ENCODE measurements at regions not wholly inside any gene's neighbourhood (a gene's known extent, or its start where the extent isn't known, plus 50 kb on each side); places are given as distances from the start of the nearest gene placed in this dataset.

GRCh38 chr2:118738524-118739308, 108.7 kb downstream of the EN1 start:
- DNase-seq (ENCODE audit: low read depth in 3 of 3) = no peak

DNA sequence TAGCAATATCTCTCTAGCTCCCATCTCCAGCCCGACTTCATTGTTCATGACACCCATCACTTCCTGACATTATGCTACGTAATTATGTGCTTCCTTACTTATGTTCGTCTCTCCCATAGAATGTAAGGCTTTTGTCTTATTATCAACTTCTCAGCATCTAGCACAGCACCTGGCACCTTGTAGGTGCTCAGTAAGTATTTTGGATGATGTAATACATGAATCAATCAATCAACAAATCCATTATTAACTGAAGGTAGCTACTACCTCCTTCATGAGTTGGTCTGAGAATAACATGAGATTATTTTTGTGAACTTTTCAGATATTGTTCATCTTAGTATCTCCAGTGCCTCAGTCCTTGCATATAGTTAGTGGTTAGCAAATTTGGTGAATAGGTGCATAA, 109.3 kb downstream of the EN1 start:
- no peak for DNase-seq (ENCODE audit: low read depth in 3 of 3)

- no peak for DNase-seq (ENCODE audit: low read depth in 3 of 3)
Observed at GRCh38 chr2:118737684-118738083, 109.8 kb downstream of the EN1 start.

- no peak for DNase-seq (ENCODE audit: low read depth in 3 of 3)
Observed at GRCh38 chr2:118732432-118732831, 115.0 kb downstream of the EN1 start.

- no peak for DNase-seq (ENCODE audit: low read depth in 3 of 3)
Observed at GRCh38 chr2:118731413-118731812, 116.0 kb downstream of the EN1 start.

DNA sequence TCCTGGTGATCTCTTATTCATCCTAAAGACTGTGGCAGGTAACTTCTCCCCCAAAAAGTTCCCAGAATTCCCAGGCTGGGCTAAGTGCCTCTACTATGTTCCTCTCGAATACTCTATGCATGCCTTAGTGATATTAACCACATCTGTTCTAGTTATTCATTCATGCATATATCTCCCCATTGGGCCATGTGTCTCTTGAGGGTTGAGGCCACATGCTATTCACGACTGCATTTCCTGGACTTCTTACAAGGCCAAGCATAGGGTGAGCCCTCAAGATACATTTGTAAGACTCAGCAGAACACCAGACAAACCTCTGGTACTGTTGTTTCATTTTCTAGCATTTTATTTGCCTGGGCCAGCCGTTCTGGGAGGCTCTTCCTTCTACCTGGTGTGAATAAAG, 117.0 kb downstream of the EN1 start:
- DNase-seq (ENCODE audit: low read depth in 3 of 3) = no peak

DNA sequence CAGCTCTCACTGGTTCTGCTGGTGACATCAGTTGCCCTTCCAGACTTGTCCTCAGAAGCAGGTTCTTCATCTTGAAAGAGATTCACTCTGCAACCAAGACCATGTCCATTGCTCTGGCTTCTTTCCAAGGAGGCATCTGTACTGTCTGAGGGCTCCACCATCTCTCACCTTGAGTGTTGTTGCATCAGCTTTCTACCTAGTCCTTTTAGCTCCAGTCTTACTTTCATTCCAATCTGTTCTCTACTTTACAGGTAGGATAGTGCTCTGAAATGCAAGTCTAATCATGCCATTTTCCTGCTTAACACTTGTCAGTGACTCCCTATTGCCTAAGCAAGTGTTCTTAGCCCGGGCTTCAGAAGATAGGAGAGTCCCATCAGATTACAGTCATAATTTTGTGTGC, 117.7 kb downstream of the EN1 start:
- no peak for DNase-seq (ENCODE audit: low read depth in 3 of 3)

- DNase-seq (ENCODE audit: low read depth in 3 of 3) = no peak
Observed at GRCh38 chr2:118728984-118729383, 118.5 kb downstream of the EN1 start.

GRCh38 chr2:118726821-118727220, 120.6 kb downstream of the EN1 start:
- DNase-seq (ENCODE audit: low read depth in 3 of 3) = no peak

GRCh38 chr2:118723394-118723793, 124.1 kb downstream of the EN1 start:
- no peak for DNase-seq (ENCODE audit: low read depth in 3 of 3)

DNA sequence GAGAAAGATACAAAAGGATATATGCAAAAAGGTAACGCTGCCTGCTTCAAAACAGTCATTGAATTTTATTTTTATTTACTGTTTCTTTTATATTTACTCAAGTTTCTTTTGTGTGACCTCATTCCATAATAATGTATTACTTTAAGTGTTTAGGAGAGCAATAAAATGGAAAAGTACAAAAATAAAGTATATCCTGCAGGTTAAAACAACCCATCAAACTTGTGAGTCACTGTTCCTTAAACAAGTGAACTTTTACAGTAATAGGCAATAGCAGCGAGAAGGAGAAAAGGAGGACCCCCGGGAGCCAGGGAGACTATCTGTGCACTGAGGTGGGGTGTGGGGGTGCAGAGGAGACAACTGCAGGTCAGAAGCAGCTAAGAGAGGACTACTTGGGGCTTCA, 124.5 kb downstream of the EN1 start:
- DNase-seq (ENCODE audit: low read depth in 3 of 3) = no peak

DNA sequence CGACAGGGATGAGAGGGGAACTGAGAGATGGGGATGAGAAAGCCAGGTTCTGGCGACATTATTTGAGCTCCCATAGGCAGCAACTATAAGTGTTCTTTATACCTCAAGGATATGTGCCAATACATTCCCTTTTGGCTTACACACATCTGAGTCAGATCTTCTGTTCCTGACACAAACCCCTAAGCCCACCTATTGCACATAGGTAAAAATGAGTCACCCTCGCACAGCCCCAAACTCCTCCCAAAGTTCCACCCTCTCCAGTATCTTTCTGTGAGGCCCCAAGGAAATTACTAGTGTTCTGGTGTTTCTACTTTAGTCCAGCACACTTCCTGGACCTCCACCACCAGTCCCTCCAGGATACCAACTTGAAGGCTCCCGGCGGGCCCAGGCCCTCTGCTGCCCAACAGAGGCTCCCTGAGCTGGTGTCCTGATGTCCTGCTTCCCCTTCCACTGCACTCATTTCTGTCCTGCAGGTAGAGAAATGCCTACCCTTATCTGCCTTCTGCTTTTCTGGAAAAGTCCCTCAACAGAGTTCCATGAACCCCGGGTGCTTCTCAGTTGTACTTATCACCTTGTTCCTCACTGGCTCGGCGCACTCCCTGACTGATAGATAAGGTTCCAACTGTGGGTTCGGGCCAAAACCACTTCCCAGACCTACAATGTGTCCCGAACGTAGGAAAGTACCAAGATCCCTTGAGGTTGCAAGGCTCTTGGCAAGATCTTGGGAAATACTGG, 125.5 kb downstream of the EN1 start:
- no peak for DNase-seq (ENCODE audit: low read depth in 3 of 3)

DNA sequence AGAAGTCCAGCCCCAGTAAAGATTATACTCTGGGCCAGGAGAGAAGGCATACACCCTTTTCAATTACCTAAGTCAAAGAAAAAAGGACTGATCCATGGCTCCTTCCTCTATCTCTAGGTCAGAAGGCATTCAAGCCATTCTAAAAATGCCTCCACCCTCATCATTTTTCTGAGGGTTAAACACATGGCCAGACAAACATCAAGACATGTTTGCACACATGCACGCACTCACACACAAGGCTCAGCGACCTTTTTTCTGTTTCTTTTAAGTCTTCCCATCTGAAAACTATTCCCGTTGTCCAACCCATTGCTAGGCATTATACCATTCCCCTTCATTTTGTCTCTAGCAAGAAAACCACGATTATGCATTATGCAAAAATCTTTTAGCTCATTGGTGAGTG, 126.6 kb downstream of the EN1 start:
- no peak for DNase-seq (ENCODE audit: low read depth in 3 of 3)

DNA sequence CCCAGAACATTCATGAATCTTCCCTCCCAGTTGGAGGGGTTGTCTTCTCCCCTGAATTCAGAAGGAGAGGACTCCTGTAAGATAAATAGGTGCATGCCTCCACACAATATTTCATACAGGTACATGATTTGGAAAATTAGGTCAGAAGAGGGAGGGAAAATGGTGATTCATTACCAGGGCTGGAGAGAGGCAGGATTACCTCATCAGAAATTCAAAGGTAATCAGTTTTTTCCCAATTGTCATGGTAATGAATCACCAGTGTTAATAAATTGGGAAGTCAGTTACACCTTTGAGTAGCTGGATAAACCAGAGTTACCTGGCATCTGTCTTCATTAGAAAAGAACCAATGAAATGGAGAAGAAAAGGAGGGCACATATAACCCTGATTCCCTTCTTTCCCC, 128.5 kb downstream of the EN1 start:
- no peak for DNase-seq (ENCODE audit: low read depth in 3 of 3)

GRCh38 chr2:118716102-118716501, 131.3 kb downstream of the EN1 start:
- no peak for DNase-seq (ENCODE audit: low read depth in 3 of 3)

- no peak for DNase-seq (ENCODE audit: low read depth in 3 of 3)
Observed at GRCh38 chr2:118714118-118714517, 133.3 kb downstream of the EN1 start.

GRCh38 chr2:118711603-118712002, 135.8 kb downstream of the EN1 start:
- DNase-seq (ENCODE audit: low read depth in 3 of 3) = no peak

GRCh38 chr2:118710481-118710880, 137.0 kb downstream of the EN1 start:
- DNase-seq (ENCODE audit: low read depth in 3 of 3) = no peak

GRCh38 chr2:118709786-118710185, 137.7 kb downstream of the EN1 start:
- no peak for DNase-seq (ENCODE audit: low read depth in 3 of 3)

- no peak for DNase-seq (ENCODE audit: low read depth in 3 of 3)
Observed at GRCh38 chr2:118706844-118707243, 140.6 kb downstream of the EN1 start.

DNA sequence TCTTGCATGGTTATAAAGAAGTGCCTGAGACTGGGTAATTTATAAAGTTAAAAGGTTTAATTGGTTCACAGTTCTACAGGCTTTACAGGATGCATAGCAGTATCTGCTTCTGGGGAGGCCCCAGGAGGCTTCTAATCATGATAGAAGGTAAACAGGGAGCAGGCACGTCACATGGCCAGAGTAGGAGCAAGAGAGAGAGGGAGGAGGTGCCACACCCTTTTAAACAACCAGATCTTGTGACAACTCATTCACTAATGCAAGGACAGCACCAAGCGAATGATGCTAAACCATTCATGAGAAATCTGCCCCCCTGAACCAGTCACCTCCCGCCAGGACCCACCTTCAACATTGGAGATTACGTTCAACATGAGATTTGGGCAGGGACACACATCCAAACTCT, 141.1 kb downstream of the EN1 start:
- DNase-seq (ENCODE audit: low read depth in 3 of 3) = no peak

GRCh38 chr2:118705032-118705431, 142.4 kb downstream of the EN1 start:
- no peak for DNase-seq (ENCODE audit: low read depth in 3 of 3)

- DNase-seq (ENCODE audit: low read depth in 3 of 3) = no peak
Observed at GRCh38 chr2:118699447-118700175, 147.8 kb downstream of the EN1 start.
